Fibroblast of mammary gland (primary cell): ENCODE measurements at regions not wholly inside any gene's neighbourhood (a gene's known extent, or its start where the extent isn't known, plus 50 kb on each side); places are given as distances from the start of the nearest gene placed in this dataset.

Experiments used
- DNase-seq: peaks from one replicate; pipeline ENCODE4 v3.0.0-alpha.2; 2010; ENCODE audit warnings: low read depth
- H3K4me3 ChIP-seq: 2 replicates; pipeline ENCODE4 v1.5.1; 2011; ENCODE audit warnings: low read depth, mild to moderate bottlenecking, low read length, moderate library complexity; ENCODE audit not compliant: control insufficient read depth
- CTCF ChIP-seq: conservative IDR thresholded peaks from 2 replicates; pipeline ENCODE4 v1.5.1; 2011; ENCODE audit warnings: low read depth, low read length, inconsistent platforms; ENCODE audit not compliant: control insufficient read depth, insufficient read depth

GRCh38 chr4:34253239-34253638 is 1991.1 kb downstream of the ARAP2 start:
- no peak overlapping the region for H3K4me3 ChIP-seq
- no peak for TF ChIP-seq CTCF
- no peak for DNase-seq

GRCh38 chr4:34258176-34258575 is 1986.1 kb downstream of the ARAP2 start:
- DNase-seq, result peak; percentile 60
- TF ChIP-seq CTCF, result no peak
- H3K4me3 ChIP-seq, result no peak overlapping the region

- DNase-seq, result no peak
- no peak for TF ChIP-seq CTCF
- no peak overlapping the region for H3K4me3 ChIP-seq
Observed at GRCh38 chr4:34261799-34262314, 1982.5 kb downstream of the ARAP2 start.

GRCh38 chr4:34269613-34270012 is 1974.7 kb downstream of the ARAP2 start:
- H3K4me3 ChIP-seq, result no peak overlapping the region
- no peak for TF ChIP-seq CTCF
- no peak for DNase-seq

GRCh38 chr4:34271479-34272355 is 1972.6 kb downstream of the ARAP2 start:
- H3K4me3 ChIP-seq, result no peak overlapping the region
- DNase-seq, result peak; percentile 14
- TF ChIP-seq CTCF, result no peak

- H3K4me3 ChIP-seq, result no peak overlapping the region
- no peak for DNase-seq
- no peak for TF ChIP-seq CTCF
Observed at GRCh38 chr4:34279011-34279410, 1965.3 kb downstream of the ARAP2 start.
